GM21786 (cell line): ENCODE measurements at regions not wholly inside any gene's neighbourhood (a gene's known extent, or its start where the extent isn't known, plus 50 kb on each side); places are given as distances from the start of the nearest gene placed in this dataset.

ENCODE experiments used
- ATAC-seq: cut with Tn5 transposase; IDR thresholded peaks from one replicate; pipeline ENCODE4 v1.9.1; 2021; ENCODE audit not compliant: unreplicated experiment

DNA sequence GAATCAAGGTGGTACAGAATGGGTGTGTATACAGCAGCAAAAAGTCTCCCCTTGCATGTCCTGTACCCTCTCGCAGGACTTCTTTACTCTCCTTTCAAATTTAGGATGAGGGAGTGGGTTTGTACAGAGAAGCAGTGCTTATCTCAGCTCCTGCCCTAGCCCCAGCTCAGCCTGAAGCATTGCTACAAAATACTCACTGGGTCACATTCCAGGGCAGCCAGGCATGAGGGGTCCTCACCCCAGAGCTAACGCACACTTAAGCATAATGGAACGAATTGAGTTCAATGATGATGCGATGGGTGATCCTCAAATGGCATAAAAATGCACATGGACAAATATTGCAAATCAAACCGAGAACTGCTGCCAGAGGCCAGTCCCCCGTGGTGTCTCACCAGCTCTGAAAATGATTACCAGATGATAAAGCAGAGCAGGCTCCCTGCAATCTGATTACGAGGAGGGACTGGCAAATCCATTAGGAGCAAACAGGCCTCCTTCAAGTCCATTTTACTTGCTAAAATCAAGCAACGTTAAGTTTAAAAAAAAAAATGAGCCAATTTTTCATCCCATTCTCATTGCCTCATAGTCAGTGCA, 231.6 kb upstream of the TAS2R1 start:
- no peak for ATAC-seq

DNA sequence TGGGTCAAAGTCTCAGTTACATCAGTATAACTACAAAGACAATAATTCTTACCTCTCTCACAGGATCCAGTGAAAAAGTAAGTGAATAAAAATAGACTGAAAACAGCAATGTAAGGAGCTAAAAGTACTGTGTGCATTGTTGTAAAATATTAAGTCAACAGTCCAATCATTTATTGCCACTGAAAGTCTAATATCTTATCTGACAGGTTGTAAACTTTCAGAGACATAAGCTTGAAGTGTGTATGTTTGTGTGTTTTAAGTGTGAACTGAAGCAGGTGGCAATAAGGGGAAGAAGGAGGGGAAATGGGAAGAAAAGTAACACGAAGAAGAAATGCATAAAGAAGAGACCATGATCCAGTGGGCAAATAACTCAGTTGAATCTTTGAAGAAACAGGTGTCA, 229.7 kb upstream of the TAS2R1 start:
- ATAC-seq = no peak

- no peak for ATAC-seq
Measured at GRCh38 chr5:9858043-9858442, 227.9 kb upstream of the TAS2R1 start.

DNA sequence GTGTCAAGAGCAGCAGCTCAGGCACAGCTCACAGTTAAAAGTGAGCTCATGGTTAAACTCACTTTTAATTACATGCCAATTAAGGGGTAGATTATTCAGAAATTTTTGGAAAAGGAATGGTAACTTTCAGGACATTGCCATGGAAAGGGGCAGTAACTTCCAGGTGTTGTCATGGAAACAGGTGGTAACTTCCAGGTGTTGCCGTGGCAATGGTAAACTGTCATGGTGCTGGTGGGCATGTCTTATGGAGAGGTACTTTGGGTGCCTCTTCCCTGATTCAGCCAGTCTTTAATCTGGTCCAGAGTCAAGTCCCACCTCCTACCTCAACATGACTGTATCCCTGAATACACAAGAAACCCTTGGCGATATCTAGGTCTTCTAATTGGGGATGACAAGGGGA, 223.2 kb upstream of the TAS2R1 start:
- no peak for ATAC-seq

DNA sequence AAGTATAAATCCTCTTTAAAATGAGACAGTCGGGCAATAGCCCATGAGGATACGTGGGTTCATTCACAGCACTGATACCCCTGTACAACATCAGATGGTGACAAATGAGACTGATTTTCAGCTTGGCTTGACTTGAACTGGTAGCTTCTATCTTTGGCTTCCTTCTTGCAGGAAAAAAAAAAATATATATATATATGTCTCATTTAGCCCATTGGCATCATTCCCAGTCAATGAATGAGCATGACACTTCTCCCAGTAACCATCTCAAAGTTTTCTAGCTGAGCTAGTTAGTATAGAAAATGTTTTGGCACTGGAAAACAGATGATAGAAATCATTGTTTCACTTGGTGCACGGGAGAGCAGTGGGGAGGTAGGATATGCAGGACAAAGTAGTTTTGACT, 222.5 kb upstream of the TAS2R1 start:
- no peak for ATAC-seq

DNA sequence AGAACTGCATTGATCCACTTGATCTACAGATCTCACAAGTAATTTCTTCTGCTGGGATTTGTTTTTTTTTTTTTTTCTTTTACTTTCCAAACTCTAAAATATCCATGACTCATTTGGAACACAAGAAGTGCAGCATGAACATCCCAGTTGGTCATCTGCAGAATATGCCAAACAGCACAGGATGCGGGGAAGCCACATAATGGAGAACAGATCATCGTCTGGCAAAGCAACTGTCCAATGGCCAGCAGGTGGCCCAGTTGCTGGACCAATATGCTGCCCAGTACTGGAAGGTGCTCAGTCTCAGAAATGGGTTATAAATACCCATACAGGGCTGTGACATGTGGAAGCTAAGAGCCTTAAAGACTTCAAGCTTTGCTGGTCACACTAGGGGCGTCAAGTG, 221.3 kb upstream of the TAS2R1 start:
- no peak for ATAC-seq

- ATAC-seq = no peak
Measured at GRCh38 chr5:9850456-9850855, 220.3 kb upstream of the TAS2R1 start.

- ATAC-seq = no peak
Measured at GRCh38 chr5:9847631-9848030, 217.5 kb upstream of the TAS2R1 start.

- no peak for ATAC-seq
Measured at GRCh38 chr5:9845185-9845584, 215.0 kb upstream of the TAS2R1 start.

- no peak for ATAC-seq
Measured at GRCh38 chr5:9841516-9842170, 211.5 kb upstream of the TAS2R1 start.

DNA sequence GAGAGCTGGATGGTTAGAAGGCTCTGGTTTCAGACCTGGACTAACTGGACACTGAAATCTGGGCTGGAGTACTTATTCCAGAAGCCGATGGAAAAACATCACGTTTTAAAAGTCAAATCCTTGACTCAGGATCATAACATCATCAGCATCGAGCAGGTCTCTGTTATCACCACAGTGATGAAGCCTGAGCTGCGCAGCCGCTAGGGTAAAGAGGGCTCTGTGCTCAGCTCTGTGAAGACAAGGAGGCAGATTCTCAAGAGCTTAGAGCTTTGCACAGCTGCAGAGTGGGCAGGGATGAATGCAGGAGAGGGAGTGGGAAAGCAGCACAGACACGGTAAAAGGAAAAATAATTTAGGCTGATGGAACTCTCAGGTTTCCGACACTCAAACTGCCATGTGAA, 208.8 kb upstream of the TAS2R1 start:
- ATAC-seq = no peak

DNA sequence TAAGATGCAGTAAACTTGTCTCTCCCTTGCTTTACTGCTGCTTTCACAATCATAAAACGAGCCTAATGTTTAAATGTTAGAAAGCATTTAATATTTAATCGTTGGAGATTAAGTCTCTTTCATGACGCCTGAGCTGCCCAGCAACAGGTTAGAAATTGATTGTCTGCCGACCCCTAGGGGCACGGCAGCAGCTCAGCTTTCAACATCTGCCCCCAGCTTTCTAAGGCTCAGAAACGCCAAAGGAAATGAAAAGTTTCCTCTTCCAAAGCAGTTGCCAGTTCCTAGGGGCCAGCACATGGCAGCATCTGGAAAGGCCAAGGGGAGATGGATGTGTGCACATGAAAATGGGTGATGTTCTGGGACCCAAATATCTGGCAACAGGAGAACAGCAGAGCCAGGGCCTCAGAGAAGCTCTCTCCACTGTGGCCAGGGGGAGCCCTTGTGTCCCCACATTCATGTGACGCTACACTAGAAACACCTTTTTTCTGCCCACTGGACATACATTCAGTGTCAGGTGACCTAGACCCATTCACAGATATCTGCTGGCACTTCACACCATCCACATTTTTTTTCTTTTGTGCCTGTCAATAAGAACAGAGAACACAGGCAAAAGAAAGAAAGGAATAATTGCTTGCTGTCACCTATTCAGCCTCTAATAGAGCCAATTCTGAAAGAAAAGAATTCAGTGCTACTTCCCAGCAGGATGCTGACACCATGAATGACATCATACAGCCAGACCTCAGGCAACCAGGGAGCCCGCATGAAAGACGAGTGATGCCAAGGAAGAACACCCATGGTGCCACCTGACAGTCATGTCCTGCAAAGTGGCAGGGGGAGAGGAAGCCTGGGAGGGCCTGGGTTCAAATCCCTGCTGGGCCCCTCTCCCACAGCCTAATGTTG, 205.0 kb upstream of the TAS2R1 start:
- no peak for ATAC-seq

GRCh38 chr5:9833871-9834270, 203.7 kb upstream of the TAS2R1 start:
- no peak for ATAC-seq

DNA sequence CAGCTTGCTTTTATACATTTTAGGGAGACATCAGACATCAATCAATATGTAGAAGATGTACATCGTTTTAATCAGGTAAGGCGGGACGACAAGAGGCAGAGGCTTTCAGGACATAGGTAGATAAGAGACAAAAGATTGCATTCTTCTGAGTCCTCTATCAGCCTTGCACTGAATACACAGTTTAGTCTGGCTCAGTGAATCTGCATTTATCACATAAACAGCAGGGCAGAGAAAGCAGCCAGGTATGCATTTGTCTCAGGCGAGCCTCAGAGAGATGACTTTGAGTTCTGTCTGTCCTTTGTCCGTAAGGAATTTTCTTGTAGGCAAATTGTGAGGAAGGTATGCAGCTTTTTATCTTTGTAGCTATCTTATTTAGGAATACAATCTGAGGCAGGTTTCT, 202.8 kb upstream of the TAS2R1 start:
- no peak for ATAC-seq

DNA sequence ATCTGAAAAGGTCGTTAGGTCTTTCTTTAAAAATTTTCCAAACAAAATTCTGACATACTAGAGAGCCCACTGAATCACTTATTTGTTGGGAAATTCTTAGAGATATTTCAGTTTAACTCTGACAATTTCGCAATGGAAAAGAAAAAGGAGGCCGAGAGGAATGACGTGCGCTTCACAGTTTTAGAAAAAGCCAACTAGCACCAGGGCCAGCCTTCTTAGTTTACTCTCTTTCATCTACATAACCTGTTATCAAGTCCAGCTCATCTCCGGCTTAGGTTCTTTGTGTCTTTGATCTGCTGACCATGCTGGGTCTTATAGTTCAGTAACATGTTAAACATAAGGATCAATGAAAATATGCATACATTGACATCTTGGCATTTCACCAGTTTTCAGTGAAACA, 201.7 kb upstream of the TAS2R1 start:
- ATAC-seq = no peak

- ATAC-seq = no peak
Measured at GRCh38 chr5:9830184-9830583, 200.0 kb upstream of the TAS2R1 start.

- no peak for ATAC-seq
Measured at GRCh38 chr5:9829621-9830020, 199.5 kb upstream of the TAS2R1 start.

DNA sequence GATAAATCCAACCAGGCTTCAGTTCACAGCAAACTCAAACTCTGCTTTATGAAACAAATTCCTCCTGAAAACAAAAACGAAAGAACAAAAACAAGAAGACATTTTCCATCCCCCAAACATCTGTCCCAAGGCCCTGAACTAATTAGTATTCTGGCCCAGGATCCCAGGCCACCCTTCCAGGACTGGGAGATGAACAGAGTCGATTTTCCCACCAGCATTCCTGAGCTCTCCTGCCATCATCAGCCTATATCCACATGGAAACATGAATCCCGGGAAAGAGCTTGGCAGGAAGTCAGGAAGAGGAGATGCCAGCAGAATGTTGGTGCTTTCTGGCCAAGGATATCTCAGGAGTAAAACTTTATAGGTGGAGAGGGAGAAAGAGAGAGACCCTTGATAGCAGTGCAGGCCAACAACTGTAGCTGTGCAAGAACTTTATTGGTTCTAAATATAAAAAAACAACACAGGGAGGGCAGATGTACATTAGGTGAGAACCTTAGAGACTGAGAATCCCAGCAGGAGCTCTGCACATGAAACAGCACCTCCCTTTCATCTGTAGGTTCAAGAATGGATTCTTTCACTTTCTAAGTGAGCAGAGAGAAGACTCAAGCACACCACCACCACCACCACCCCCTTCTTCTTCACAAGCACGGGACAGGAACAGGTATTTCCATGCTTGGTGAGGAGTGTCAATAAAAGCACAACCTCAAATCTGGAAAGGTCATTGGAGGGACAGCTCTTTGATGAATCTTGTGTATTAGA, 190.7 kb upstream of the TAS2R1 start:
- no peak for ATAC-seq

- no peak for ATAC-seq
Measured at GRCh38 chr5:9818340-9818845, 188.2 kb upstream of the TAS2R1 start.

GRCh38 chr5:9817819-9818218, 187.7 kb upstream of the TAS2R1 start:
- ATAC-seq = no peak

DNA sequence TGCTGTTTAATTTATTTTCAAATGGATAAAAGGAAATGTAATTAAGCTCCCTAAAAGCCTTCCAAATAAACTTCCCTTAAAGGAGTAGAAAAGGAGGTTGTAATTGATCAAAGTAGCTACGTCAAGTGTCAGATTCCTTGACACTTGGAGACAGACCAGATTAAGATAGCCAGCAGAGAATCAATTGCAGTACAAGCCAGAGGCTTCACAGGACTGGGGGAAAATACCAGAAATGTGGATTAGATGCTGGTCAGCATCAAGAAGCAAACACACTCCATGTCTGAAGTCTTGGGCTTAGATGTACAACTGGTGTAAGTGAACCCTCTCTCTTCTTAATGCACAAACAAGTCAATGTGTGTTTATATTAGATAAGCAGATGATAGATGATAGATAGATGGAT, 184.9 kb upstream of the TAS2R1 start:
- ATAC-seq = no peak
